ENCODE measurements at regions not wholly inside any gene's neighbourhood (a gene's known extent, or its start where the extent isn't known, plus 50 kb on each side); places are given as distances from the start of the nearest gene placed in this dataset.
A peak's percentile ranks its signal among the peaks of the same experiment; 100 is the strongest.
"Not testable (repeated sequence)": the region's sequence is repeated elsewhere in the genome, so short reads cannot be mapped to it uniquely, and the experiment has no call there.

DNA sequence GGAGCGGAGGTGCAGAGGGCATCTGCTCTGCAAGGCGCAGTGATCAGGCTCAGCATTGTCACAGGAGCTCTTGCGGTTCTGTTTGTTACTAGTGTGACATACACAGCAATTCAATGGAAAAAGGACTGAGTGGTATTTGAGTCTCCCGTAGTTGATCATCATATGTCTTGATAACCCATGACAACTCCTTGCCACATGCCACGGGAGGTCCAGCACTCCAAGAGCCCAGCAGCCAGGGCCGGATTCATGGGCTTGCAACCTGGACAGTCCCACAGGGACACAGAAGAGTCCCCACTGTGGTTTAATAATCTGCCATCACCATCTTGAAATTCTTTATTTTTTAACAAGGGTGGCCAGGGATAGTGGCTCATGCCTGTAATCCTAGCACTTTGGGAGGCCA, 58.1 kb upstream of the ROPN1B start:
- H3K27me3 ChIP-seq (ENCODE audit: control insufficient read depth, insufficient read depth, low read length); DNase-seq; H3K9me3 ChIP-seq (ENCODE audit: control insufficient read depth in 2 of 3, insufficient read depth in 1 of 3, low read length in 3 of 3); intact Hi-C loops (cut with DNase I); H3K36me3 ChIP-seq (ENCODE audit: control insufficient read depth in 2 of 3, insufficient read depth in 3 of 3, low read length in 3 of 3); H3K4me1 ChIP-seq (ENCODE audit: control insufficient read depth in 2 of 3, insufficient read depth in 2 of 3, low read depth in 1 of 3, low read length in 3 of 3); H3K9ac ChIP-seq (ENCODE audit: low read length in 3 of 3); H3K4me3 ChIP-seq (ENCODE audit: low read length in 3 of 3); H3K27ac ChIP-seq (ENCODE audit: low read depth in 2 of 2, low read length in 2 of 2); FAIRE-seq: not testable (repeated sequence)

DNA sequence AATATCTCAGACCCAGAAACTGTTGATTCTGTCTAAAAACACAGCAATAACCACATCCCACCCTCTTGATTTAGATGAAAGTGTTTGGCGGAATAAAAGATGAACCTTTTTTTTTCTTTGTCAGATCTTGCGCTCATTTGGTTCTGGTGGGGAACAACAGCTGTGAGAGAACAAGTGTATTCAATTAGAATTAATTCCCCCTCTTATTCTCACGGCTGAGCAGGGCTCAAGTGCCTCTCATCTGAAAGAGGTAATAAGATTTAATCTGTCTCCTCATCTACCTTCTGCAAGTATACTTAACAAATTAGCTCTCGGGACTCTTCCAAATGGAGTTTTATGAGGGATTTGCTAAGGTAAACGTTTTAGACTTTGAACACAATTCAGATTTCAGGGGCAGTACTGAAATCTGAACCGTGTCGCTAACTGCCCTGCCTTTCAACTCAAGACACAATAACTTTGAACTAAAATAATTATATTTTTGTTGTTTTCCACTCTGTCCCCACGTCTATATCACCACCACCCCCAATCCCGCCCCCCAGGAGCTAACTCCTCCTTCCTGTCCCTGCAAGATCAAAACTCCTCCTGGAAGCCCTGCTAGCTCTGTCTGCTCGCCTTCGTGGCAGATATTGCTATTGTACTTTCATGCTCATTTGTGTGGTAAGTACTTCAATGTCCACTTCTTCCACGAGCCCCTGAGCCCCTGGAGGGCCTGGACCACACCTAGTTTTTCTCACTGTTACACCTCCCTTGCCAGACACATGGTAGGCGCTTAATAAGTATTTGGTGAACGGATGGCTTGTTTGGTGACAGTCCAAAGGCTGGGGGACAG, 54.2 kb upstream of the ROPN1B start:
- H3K36me3 ChIP-seq (ENCODE audit: control insufficient read depth in 2 of 3, insufficient read depth in 3 of 3, low read length in 3 of 3); H3K27me3 ChIP-seq (ENCODE audit: control insufficient read depth, insufficient read depth, low read length); H3K9me3 ChIP-seq (ENCODE audit: control insufficient read depth in 2 of 3, insufficient read depth in 1 of 3, low read length in 3 of 3); H3K4me1 ChIP-seq (ENCODE audit: control insufficient read depth in 2 of 3, insufficient read depth in 2 of 3, low read depth in 1 of 3, low read length in 3 of 3); H3K27ac ChIP-seq (ENCODE audit: low read depth in 2 of 2, low read length in 2 of 2); intact Hi-C loops (cut with DNase I); FAIRE-seq: not testable (repeated sequence)
- Histone ChIP-seq H3K4me3 (ENCODE audit: low read length in 3 of 3) (peak overlapping the region; percentile 55 to 70 (median 66)), H3K9ac (ENCODE audit: low read length in 3 of 3) (peak overlapping the region; percentile 22 to 40 (median 32))
- peak in 4 of 5 donors; percentile 18 to 67 (median 24) for DNase-seq

DNA sequence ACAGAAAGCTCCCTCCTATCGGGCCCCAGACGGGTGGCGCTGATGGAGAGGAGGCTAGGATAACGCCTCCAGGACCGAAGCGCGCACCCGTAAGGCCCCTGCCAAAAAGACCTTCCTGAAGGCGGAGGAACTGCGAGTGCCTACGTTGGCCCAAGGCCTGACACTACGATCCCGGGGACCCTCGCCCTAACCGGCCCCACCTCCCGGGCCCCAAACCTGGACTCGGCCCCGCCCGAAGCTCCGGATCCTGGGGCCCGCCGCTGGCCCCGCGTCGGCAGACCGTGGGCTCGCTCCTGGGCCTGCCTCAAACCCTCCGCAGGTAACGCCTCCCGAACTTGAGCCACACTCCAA, 53.6 kb upstream of the ROPN1B start:
- H3K9me3 ChIP-seq (ENCODE audit: control insufficient read depth in 2 of 3, insufficient read depth in 1 of 3, low read length in 3 of 3); H3K27me3 ChIP-seq (ENCODE audit: control insufficient read depth, insufficient read depth, low read length); H3K4me1 ChIP-seq (ENCODE audit: control insufficient read depth in 2 of 3, insufficient read depth in 2 of 3, low read depth in 1 of 3, low read length in 3 of 3); H3K36me3 ChIP-seq (ENCODE audit: control insufficient read depth in 2 of 3, insufficient read depth in 3 of 3, low read length in 3 of 3); FAIRE-seq; intact Hi-C loops (cut with DNase I): not testable (repeated sequence)
- Histone ChIP-seq H3K9ac (ENCODE audit: low read length in 3 of 3) (peak overlapping the region; percentile 22 to 40 (median 32)), H3K4me3 (ENCODE audit: low read length in 3 of 3) (peak overlapping the region; percentile 55 to 70 (median 66)), H3K27ac (ENCODE audit: low read depth in 2 of 2, low read length in 2 of 2) (peak overlapping the region; percentile 47 to 67)
- peak in 3 of 5 donors; percentile 36 to 89 (median 54) for DNase-seq

DNA sequence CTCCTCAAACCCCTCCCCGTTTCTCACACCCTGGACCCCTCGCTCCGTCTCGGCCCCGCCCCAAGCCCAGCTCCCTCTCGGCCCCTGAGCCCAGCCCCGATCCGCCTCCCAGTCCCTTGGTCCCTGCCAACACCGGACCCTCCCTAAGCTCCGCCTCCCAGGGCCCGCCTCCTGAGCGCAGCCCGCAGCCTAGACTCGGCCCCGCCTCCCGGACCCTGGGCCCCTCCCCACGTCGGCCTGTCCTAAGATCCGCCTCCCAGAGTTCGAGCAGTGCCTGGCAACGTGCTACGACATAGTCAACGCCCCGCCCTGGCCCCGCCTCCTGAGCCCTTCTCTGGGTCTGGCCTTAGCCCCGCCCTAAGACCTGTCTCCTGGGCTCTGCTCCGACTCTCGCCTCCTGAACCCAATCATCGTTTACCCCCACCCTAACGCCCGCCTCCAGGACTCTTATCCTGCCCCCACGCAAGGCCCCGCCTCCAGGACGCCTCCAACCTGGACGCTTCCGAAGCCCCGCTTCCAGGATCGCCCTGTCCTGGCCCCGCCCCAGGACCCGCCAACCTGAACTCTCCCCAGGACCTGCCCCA, 53.1 kb upstream of the ROPN1B start:
- H3K27me3 ChIP-seq (ENCODE audit: control insufficient read depth, insufficient read depth, low read length); H3K36me3 ChIP-seq (ENCODE audit: control insufficient read depth in 2 of 3, insufficient read depth in 3 of 3, low read length in 3 of 3); H3K9me3 ChIP-seq (ENCODE audit: control insufficient read depth in 2 of 3, insufficient read depth in 1 of 3, low read length in 3 of 3); H3K4me1 ChIP-seq (ENCODE audit: control insufficient read depth in 2 of 3, insufficient read depth in 2 of 3, low read depth in 1 of 3, low read length in 3 of 3); intact Hi-C loops (cut with DNase I): not testable (repeated sequence)
- H3K4me3 ChIP-seq (ENCODE audit: low read length in 3 of 3) = peak overlapping the region; percentile 55 to 70 (median 66)
- peak; percentile 99 to 100 (median 100) for DNase-seq
- peak overlapping the region; percentile 47 to 67 for H3K27ac ChIP-seq (ENCODE audit: low read depth in 2 of 2, low read length in 2 of 2)
- peak overlapping the region in 1 of 3 donors; percentile 40 for H3K9ac ChIP-seq (ENCODE audit: low read length in 3 of 3)
- peak; percentile 99 for FAIRE-seq

- H3K27me3 ChIP-seq (ENCODE audit: control insufficient read depth, insufficient read depth, low read length) = no peaks in the 10 kb centered on the region
- no peaks in the 10 kb centered on the region for H3K9me3 ChIP-seq (ENCODE audit: control insufficient read depth in 2 of 3, insufficient read depth in 1 of 3, low read length in 3 of 3)
- peak overlapping the region; percentile 54 to 78 (median 60) for H3K4me3 ChIP-seq (ENCODE audit: low read length in 3 of 3)
- intact Hi-C loops (cut with DNase I) = no loop called here
- TF ChIP-seq, protein P1, sequence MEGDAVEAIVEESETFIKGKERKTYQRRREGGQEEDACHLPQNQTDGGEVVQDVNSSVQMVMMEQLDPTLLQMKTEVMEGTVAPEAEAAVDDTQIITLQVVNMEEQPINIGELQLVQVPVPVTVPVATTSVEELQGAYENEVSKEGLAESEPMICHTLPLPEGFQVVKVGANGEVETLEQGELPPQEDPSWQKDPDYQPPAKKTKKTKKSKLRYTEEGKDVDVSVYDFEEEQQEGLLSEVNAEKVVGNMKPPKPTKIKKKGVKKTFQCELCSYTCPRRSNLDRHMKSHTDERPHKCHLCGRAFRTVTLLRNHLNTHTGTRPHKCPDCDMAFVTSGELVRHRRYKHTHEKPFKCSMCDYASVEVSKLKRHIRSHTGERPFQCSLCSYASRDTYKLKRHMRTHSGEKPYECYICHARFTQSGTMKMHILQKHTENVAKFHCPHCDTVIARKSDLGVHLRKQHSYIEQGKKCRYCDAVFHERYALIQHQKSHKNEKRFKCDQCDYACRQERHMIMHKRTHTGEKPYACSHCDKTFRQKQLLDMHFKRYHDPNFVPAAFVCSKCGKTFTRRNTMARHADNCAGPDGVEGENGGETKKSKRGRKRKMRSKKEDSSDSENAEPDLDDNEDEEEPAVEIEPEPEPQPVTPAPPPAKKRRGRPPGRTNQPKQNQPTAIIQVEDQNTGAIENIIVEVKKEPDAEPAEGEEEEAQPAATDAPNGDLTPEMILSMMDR (IDR thresholded peaks at IDR 0.05; ENCODE audit: borderline replicate concordance, extremely low read depth, insufficient read depth) = peak; percentile 28
- no peaks in the 10 kb centered on the region for H3K36me3 ChIP-seq (ENCODE audit: control insufficient read depth in 2 of 3, insufficient read depth in 3 of 3, low read length in 3 of 3)
- peak in 4 of 5 donors; percentile 96 to 99 (median 98) for DNase-seq
- peak overlapping the region in 1 of 2 donors; percentile 57 for H3K27ac ChIP-seq (ENCODE audit: low read depth in 2 of 2, low read length in 2 of 2)
- H3K9ac ChIP-seq (ENCODE audit: low read length in 3 of 3) = peak overlapping the region in 2 of 3 donors; percentile 18 to 65
- FAIRE-seq = no peak
- H3K4me1 ChIP-seq (ENCODE audit: control insufficient read depth in 2 of 3, insufficient read depth in 2 of 3, low read depth in 1 of 3, low read length in 3 of 3) = no peaks in the 10 kb centered on the region
These were observed 52.5 kb upstream of the ROPN1B start for GRCh38 chr3:125916376-125916978.

DNA sequence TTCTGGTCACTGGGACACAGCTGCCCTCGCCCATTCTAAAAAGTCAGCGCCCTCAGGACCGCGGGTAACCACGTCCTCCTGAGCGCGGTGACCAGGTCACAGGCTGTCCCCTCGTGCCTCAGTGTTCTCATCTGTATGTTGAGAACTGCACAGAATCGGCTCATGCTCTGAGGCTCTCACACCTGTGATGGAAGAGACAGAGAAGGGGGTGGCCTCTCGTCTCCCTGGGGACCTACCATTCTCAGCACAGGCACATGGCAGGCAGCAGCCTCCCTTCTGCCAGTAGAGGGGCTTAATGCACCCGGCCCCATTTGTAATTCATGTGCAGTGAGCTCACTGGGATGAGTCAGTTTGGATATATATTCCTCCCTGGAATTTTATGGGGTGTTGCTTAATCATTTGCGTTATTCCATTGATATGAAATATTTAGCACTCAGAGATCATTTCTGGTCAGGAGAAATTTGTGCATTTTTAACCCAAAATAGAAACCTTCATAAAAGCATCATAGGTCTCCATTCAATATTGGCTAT, 51.9 kb upstream of the ROPN1B start:
- H3K9me3 ChIP-seq (ENCODE audit: control insufficient read depth in 2 of 3, insufficient read depth in 1 of 3, low read length in 3 of 3); H3K4me1 ChIP-seq (ENCODE audit: control insufficient read depth in 2 of 3, insufficient read depth in 2 of 3, low read depth in 1 of 3, low read length in 3 of 3); FAIRE-seq; H3K36me3 ChIP-seq (ENCODE audit: control insufficient read depth in 2 of 3, insufficient read depth in 3 of 3, low read length in 3 of 3); intact Hi-C loops (cut with DNase I); H3K27ac ChIP-seq (ENCODE audit: low read depth in 2 of 2, low read length in 2 of 2); H3K27me3 ChIP-seq (ENCODE audit: control insufficient read depth, insufficient read depth, low read length): not testable (repeated sequence)
- peak overlapping the region in 2 of 3 donors; percentile 54 to 78 for H3K4me3 ChIP-seq (ENCODE audit: low read length in 3 of 3)
- peak overlapping the region; percentile 17 to 65 (median 18) for H3K9ac ChIP-seq (ENCODE audit: low read length in 3 of 3)
- DNase-seq = peak; percentile 24 to 81 (median 46)

DNA sequence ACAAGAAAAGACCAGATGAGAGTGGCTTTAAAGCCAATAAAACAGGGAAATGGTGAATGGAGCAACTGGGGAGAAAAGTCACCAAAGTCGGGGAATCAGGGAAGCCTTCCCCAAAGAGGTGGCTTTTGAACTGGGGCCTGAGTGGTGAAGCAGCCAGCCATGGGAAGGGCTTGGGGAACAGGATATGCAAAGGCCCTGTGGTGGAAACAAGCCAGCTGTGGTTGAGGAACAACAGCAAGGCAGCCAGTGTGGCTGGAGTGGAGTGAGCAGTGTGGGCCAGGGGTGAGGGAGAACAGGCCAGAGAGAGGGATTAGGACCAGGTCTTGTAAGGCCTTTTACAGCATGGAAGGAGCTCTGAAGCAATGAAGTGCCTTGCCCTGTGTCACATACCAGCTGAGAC, 51.0 kb upstream of the ROPN1B start:
- H3K9me3 ChIP-seq (ENCODE audit: control insufficient read depth in 2 of 3, insufficient read depth in 1 of 3, low read length in 3 of 3); H3K36me3 ChIP-seq (ENCODE audit: control insufficient read depth in 2 of 3, insufficient read depth in 3 of 3, low read length in 3 of 3); intact Hi-C loops (cut with DNase I); FAIRE-seq; H3K4me3 ChIP-seq (ENCODE audit: low read length in 3 of 3); H3K4me1 ChIP-seq (ENCODE audit: control insufficient read depth in 2 of 3, insufficient read depth in 2 of 3, low read depth in 1 of 3, low read length in 3 of 3); H3K27ac ChIP-seq (ENCODE audit: low read depth in 2 of 2, low read length in 2 of 2); H3K9ac ChIP-seq (ENCODE audit: low read length in 3 of 3); DNase-seq; H3K27me3 ChIP-seq (ENCODE audit: control insufficient read depth, insufficient read depth, low read length): not testable (repeated sequence)
